GM23338 (cell line): ENCODE measurements at regions not wholly inside any gene's neighbourhood (a gene's known extent, or its start where the extent isn't known, plus 50 kb on each side); places are given as distances from the start of the nearest gene placed in this dataset.

Source experiments
- ATAC-seq: fragments of 200-7000 bp; cut with Tn5 transposase; 3 replicates; pipeline ENCODE4 v1.9.1; 2020
- DNase-seq: peaks from one replicate; pipeline ENCODE4 v3.0.0-alpha.2; 2015; ENCODE audit warnings: low spot score
- H2AFZ ChIP-seq: fragments of 200-600 bp; sonication (generic); 2 replicates; pipeline ENCODE4 v1.8.0; 2016; ENCODE audit warnings: antibody characterized with exemption, mild to moderate bottlenecking, moderate library complexity
- H3F3A ChIP-seq: fragments of 200-600 bp; sonication (generic); replicated peaks from 2 replicates; pipeline ENCODE4 v1.8.0; 2017; ENCODE audit warnings: antibody characterized with exemption, mixed run types, low read depth
- H3K27ac ChIP-seq: fragments of 200-600 bp; sonication (generic); 2 replicates; pipeline ENCODE4 v1.6.1; 2016; ENCODE audit warnings: low read depth
- H3K27me3 ChIP-seq: fragments of 200-600 bp; sonication (generic); 2 replicates; pipeline ENCODE4 v1.8.0; 2016; ENCODE audit warnings: mild to moderate bottlenecking, mixed run types, moderate library complexity; ENCODE audit not compliant: insufficient read depth
- H3K36me3 ChIP-seq: fragments of 200-600 bp; sonication (generic); 2 replicates; pipeline ENCODE4 v1.8.0; 2016; ENCODE audit warnings: mild to moderate bottlenecking; ENCODE audit not compliant: insufficient read depth
- H3K4me1 ChIP-seq: fragments of 200-600 bp; sonication (generic); 2 replicates; pipeline ENCODE4 v1.8.0; 2016; ENCODE audit warnings: mild to moderate bottlenecking, moderate library complexity; ENCODE audit not compliant: insufficient read depth
- H3K4me2 ChIP-seq: fragments of 200-600 bp; sonication (generic); 2 replicates; pipeline ENCODE4 v1.7.1; 2017; ENCODE audit warnings: mixed run types
- H3K4me3 ChIP-seq: fragments of 200-600 bp; sonication (generic); 2 replicates; pipeline ENCODE4 v1.6.1; 2016; ENCODE audit warnings: mixed run types
- H3K79me2 ChIP-seq: fragments of 200-600 bp; sonication (generic); replicated peaks from 2 replicates; pipeline ENCODE4 v1.8.0; 2017; ENCODE audit warnings: mild to moderate bottlenecking; ENCODE audit not compliant: insufficient read depth
- H3K9me2 ChIP-seq: fragments of 200-600 bp; sonication (generic); 2 replicates; pipeline ENCODE4 v1.8.0; 2017; ENCODE audit not compliant: insufficient read depth
- H4K20me1 ChIP-seq: fragments of 200-600 bp; sonication (generic); replicated peaks from 2 replicates; pipeline ENCODE4 v1.8.0; 2017; ENCODE audit warnings: mild to moderate bottlenecking; ENCODE audit not compliant: insufficient read depth
- H3K27ac Mint-ChIP-seq: 2 replicates; pipeline ENCODE4 v1.8.0; 2020; ENCODE audit warnings: inconsistent platforms, mild to moderate bottlenecking, moderate library complexity, mixed read lengths
- H3K27me3 Mint-ChIP-seq: 3 replicates; pipeline ENCODE4 v1.8.0; 2022; ENCODE audit warnings: low read depth, mild to moderate bottlenecking, moderate library complexity, mixed read lengths, inconsistent platforms; ENCODE audit not compliant: insufficient read depth, poor library complexity
- H3K36me3 Mint-ChIP-seq: 3 replicates; pipeline ENCODE4 v1.8.0; 2021; ENCODE audit warnings: low read depth, mild to moderate bottlenecking, inconsistent platforms, moderate library complexity, mixed read lengths
- H3K4me1 Mint-ChIP-seq: 3 replicates; pipeline ENCODE4 v1.8.0; 2020; ENCODE audit warnings: mild to moderate bottlenecking, inconsistent platforms, mixed read lengths
- H3K4me3 Mint-ChIP-seq: 3 replicates; pipeline ENCODE4 v1.8.0; 2021; ENCODE audit warnings: moderate library complexity, mild to moderate bottlenecking, inconsistent platforms, mixed read lengths
- H3K9me3 Mint-ChIP-seq: 3 replicates; pipeline ENCODE4 v1.8.0; 2020; ENCODE audit warnings: moderate library complexity, mild to moderate bottlenecking, inconsistent platforms, mixed read lengths
- CREB1 ChIP-seq: fragments of 250-450 bp; sonication (Bioruptor Pico); IDR thresholded peaks from 2 replicates; pipeline ENCODE4 v1.5.0; 2020; ENCODE audit warnings: low read depth, mild to moderate bottlenecking, moderate library complexity
- ETS1 ChIP-seq: IDR thresholded peaks from 2 replicates; pipeline ENCODE4 v1.6.1; 2016; ENCODE audit warnings: antibody characterized with exemption
- EZH2 ChIP-seq: fragments of 200-600 bp; sonication (generic); IDR thresholded peaks from one replicate; pipeline ENCODE4 v1.8.0; 2017; ENCODE audit warnings: antibody characterized with exemption, mild to moderate bottlenecking, low read depth; ENCODE audit not compliant: unreplicated experiment
- EZH2phosphoT487 ChIP-seq: fragments of 200-600 bp; sonication (generic); IDR thresholded peaks from one replicate; pipeline ENCODE4 v1.8.1; 2018; ENCODE audit warnings: antibody characterized with exemption; ENCODE audit not compliant: unreplicated experiment
- JUNB ChIP-seq: IDR thresholded peaks from one replicate; pipeline ENCODE4 v1.6.1; 2016; ENCODE audit warnings: antibody characterized with exemption; ENCODE audit not compliant: unreplicated experiment
- NANOG ChIP-seq: IDR thresholded peaks from 2 replicates; pipeline ENCODE4 v1.6.1; 2016; ENCODE audit warnings: antibody characterized with exemption, borderline replicate concordance
- POLR2AphosphoS5 ChIP-seq: IDR thresholded peaks from 2 replicates; pipeline ENCODE4 v1.6.1; 2016; ENCODE audit warnings: antibody characterized with exemption, low read depth
- REST ChIP-seq: IDR thresholded peaks from one replicate; pipeline ENCODE4 v1.6.1; 2018; ENCODE audit warnings: antibody characterized with exemption; ENCODE audit not compliant: unreplicated experiment
- ZNF114 ChIP-seq: fragments of 250-450 bp; sonication (Bioruptor Pico); IDR thresholded peaks from 2 replicates; pipeline ENCODE4 v1.5.0; 2020; ENCODE audit warnings: mild to moderate bottlenecking, moderate library complexity
- ZNF331 ChIP-seq: fragments of 250-450 bp; sonication (Bioruptor Pico); IDR thresholded peaks from 2 replicates; pipeline ENCODE4 v1.5.0; 2020; ENCODE audit warnings: low read depth, mild to moderate bottlenecking, moderate library complexity
- TF ChIP-seq, protein P1 (sequence below), 2 experiments: fragments of 200-600 bp in 1 of 2; sonication (generic) in 1 of 2; conservative IDR thresholded peaks; 2 replicates each; pipeline versions ENCODE4 v1.5.1 to v1.6.1; 2016 to 2017; ENCODE audit warnings: antibody characterized with exemption in 2 of 2, low read depth in 2 of 2, mild to moderate bottlenecking in 2 of 2, moderate library complexity in 1 of 2
- TF ChIP-seq, protein P2 (sequence below): fragments of 250-450 bp; sonication (Bioruptor Pico); IDR thresholded peaks from 2 replicates; pipeline ENCODE4 v1.5.0; 2020; ENCODE audit warnings: mild to moderate bottlenecking, moderate library complexity

DNA sequence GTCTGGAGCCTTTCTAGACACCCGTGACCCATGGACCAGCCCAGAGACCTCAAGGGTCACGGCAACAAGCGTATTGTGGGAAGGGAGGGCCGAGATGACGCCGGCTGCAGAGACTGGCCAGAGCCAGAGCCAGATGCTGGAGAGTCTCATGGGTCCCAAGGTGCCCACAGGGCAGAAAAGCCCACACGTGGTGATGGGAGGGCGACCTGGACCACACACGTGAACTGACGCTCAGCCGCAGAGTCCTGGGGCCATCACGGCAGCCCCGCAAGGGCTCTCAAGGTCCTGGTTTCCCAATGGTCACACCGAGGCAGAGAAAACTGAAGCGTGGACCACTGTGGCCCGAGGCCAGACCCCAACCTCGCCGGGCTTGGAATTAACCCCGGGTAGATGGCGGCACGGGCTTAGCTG is 92.6 kb downstream of the YTHDF1 start (continued):
- TF ChIP-seq ZNF331 (CRISPR knock-in tag) (no peak), POLR2AphosphoS5 (no peak), ZNF114 (CRISPR knock-in tag) (no peak), EZH2phosphoT487 (no peak), ETS1 (no peak)
- TF ChIP-seq, protein P1, sequence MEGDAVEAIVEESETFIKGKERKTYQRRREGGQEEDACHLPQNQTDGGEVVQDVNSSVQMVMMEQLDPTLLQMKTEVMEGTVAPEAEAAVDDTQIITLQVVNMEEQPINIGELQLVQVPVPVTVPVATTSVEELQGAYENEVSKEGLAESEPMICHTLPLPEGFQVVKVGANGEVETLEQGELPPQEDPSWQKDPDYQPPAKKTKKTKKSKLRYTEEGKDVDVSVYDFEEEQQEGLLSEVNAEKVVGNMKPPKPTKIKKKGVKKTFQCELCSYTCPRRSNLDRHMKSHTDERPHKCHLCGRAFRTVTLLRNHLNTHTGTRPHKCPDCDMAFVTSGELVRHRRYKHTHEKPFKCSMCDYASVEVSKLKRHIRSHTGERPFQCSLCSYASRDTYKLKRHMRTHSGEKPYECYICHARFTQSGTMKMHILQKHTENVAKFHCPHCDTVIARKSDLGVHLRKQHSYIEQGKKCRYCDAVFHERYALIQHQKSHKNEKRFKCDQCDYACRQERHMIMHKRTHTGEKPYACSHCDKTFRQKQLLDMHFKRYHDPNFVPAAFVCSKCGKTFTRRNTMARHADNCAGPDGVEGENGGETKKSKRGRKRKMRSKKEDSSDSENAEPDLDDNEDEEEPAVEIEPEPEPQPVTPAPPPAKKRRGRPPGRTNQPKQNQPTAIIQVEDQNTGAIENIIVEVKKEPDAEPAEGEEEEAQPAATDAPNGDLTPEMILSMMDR (conservative IDR thresholded peaks at IDR 0.05; ENCODE audit: low read depth in 2 of 2), result no peak

DNA sequence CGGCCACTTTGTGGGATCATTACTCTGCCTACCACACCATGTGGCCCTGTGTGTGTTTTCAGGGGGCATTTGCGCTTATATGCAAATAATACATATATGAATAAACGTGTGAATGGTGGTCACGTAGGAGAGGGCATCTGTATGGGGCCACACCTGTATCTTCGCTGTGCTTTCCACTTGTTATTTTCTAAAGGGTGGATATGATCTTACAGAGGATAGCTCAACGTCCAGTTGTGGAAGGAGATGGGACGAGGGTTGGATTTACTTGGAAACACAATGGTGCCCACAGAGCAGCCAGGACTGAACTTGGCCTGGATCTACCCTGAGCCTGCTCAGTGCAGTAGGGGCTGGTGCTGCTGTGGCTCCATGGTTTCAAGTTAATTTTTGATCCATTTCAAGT is 93.3 kb downstream of the YTHDF1 start:
- no peaks in the 10 kb centered on the region for H3K27me3 ChIP-seq
- Mint-ChIP-seq H3K36me3 (no peaks in the 10 kb centered on the region; the same call in 2 of the 3 replicates), H3K27me3 (peaks cover 22% of the 10 kb centered on the region), H3K4me3 (no peak overlapping the region; the same call in 2 of the 3 replicates), H3K9me3 (no peaks in the 10 kb centered on the region; the same call in 1 of the 3 replicates), H3K27ac (no peak overlapping the region), H3K4me1 (peaks cover 6% of the 10 kb centered on the region)
- no peaks in the 10 kb centered on the region for H4K20me1 ChIP-seq
- ATAC-seq, result no peak
- no peak overlapping the region for H3K4me3 ChIP-seq
- DNase-seq, result no peak
- no peaks in the 10 kb centered on the region for H3K9me2 ChIP-seq
- no peaks in the 10 kb centered on the region for H3K79me2 ChIP-seq
- H3K4me2 ChIP-seq, result no peak overlapping the region
- H2AFZ ChIP-seq, result no peak overlapping the region
- H3K36me3 ChIP-seq, result no peaks in the 10 kb centered on the region
- no peak overlapping the region for H3K27ac ChIP-seq
- no peaks in the 10 kb centered on the region for H3F3A ChIP-seq
- H3K4me1 ChIP-seq, result no peaks in the 10 kb centered on the region
- TF ChIP-seq, protein P2, sequence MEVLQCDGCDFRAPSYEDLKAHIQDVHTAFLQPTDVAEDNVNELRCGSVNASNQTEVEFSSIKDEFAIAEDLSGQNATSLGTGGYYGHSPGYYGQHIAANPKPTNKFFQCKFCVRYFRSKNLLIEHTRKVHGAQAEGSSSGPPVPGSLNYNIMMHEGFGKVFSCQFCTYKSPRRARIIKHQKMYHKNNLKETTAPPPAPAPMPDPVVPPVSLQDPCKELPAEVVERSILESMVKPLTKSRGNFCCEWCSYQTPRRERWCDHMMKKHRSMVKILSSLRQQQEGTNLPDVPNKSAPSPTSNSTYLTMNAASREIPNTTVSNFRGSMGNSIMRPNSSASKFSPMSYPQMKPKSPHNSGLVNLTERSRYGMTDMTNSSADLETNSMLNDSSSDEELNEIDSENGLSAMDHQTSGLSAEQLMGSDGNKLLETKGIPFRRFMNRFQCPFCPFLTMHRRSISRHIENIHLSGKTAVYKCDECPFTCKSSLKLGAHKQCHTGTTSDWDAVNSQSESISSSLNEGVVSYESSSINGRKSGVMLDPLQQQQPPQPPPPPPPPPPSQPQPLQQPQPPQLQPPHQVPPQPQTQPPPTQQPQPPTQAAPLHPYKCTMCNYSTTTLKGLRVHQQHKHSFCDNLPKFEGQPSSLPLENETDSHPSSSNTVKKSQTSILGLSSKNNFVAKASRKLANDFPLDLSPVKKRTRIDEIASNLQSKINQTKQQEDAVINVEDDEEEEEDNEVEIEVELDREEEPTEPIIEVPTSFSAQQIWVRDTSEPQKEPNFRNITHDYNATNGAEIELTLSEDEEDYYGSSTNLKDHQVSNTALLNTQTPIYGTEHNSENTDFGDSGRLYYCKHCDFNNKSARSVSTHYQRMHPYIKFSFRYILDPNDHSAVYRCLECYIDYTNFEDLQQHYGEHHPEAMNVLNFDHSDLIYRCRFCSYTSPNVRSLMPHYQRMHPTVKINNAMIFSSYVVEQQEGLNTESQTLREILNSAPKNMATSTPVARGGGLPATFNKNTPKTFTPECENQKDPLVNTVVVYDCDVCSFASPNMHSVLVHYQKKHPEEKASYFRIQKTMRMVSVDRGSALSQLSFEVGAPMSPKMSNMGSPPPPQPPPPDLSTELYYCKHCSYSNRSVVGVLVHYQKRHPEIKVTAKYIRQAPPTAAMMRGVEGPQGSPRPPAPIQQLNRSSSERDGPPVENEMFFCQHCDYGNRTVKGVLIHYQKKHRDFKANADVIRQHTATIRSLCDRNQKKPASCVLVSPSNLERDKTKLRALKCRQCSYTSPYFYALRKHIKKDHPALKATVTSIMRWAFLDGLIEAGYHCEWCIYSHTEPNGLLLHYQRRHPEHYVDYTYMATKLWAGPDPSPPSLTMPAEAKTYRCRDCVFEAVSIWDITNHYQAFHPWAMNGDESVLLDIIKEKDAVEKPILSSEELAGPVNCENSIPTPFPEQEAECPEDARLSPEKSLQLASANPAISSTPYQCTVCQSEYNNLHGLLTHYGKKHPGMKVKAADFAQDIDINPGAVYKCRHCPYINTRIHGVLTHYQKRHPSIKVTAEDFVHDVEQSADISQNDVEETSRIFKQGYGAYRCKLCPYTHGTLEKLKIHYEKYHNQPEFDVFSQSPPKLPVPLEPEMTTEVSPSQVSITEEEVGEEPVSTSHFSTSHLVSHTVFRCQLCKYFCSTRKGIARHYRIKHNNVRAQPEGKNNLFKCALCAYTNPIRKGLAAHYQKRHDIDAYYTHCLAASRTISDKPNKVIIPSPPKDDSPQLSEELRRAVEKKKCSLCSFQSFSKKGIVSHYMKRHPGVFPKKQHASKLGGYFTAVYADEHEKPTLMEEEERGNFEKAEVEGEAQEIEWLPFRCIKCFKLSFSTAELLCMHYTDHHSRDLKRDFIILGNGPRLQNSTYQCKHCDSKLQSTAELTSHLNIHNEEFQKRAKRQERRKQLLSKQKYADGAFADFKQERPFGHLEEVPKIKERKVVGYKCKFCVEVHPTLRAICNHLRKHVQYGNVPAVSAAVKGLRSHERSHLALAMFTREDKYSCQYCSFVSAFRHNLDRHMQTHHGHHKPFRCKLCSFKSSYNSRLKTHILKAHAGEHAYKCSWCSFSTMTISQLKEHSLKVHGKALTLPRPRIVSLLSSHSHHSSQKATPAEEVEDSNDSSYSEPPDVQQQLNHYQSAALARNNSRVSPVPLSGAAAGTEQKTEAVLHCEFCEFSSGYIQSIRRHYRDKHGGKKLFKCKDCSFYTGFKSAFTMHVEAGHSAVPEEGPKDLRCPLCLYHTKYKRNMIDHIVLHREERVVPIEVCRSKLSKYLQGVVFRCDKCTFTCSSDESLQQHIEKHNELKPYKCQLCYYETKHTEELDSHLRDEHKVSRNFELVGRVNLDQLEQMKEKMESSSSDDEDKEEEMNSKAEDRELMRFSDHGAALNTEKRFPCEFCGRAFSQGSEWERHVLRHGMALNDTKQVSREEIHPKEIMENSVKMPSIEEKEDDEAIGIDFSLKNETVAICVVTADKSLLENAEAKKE, result no peak
- TF ChIP-seq ZNF114 (CRISPR knock-in tag) (no peak), EZH2phosphoT487 (no peak), JUNB (no peak), POLR2AphosphoS5 (no peak), CREB1 (CRISPR knock-in tag) (no peak), EZH2 (no peak), ZNF331 (CRISPR knock-in tag) (no peak), NANOG (no peak), REST (no peak)
